Thyroid gland (tissue), 4 donors: ENCODE measurements at regions not wholly inside any gene's neighbourhood (a gene's known extent, or its start where the extent isn't known, plus 50 kb on each side); places are given as distances from the start of the nearest gene placed in this dataset.

Experiments
- POLR2A ChIP-seq, 2 donors: fragments of 450-650 bp; IDR thresholded peaks; one replicate each; pipeline ENCODE4 v1.6.1; 2017; ENCODE audit warnings: antibody characterized with exemption in 2 of 2, mild to moderate bottlenecking in 2 of 2, moderate library complexity in 1 of 2
- TF ChIP-seq, protein P1 (sequence below), 6 experiments: fragments of 200-600 bp in 3 of 6; fragments of 450-650 bp in 3 of 6; sonication (generic) in 3 of 6; IDR thresholded peaks; one replicate each; pipeline ENCODE4 v1.5.1; 2016 to 2019; ENCODE audit warnings: antibody characterized with exemption in 6 of 6, mild to moderate bottlenecking in 2 of 6, inconsistent platforms in 1 of 6, moderate library complexity in 1 of 6

DNA sequence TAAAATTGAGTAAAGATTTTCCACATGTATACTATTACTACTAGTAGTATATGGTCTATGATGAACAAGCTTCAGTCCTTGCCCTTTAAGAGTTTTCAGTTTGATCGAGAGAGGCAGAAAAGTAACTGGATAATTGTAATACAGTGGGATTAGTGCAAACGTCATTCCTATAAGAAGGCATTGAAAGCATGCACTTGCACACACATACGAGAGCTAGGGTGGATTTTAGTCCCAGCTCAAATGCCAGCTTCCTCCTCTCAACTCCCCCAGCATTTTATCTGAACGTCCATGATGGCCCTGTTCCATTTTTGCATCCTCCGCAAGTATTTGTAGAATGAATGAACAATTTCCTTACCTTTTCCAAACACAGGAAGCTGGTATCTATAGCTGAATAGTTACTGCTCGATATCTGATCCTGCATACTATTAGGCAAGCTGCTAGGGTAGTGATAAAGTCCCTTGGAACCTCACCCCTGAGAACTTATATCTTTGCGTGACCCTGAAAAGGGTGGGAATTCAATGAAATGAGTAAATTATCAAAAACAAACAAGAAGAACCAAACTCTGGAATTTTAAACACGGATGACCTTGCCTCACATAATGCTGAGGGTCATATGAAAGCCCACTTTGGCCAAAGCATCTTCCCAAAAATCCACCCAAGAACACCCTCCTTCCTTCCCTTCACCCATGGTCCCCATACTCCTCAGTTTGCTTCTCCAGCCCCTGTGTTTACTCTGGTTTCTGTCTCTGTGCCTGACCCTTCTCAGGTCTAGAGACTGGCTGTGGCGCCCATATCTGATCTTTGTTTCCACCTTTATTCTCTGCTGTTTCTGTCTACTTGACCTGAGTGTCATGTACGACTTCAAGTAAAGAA is 60.5 kb downstream of the TMEM100 start:
- TF ChIP-seq, protein P1, sequence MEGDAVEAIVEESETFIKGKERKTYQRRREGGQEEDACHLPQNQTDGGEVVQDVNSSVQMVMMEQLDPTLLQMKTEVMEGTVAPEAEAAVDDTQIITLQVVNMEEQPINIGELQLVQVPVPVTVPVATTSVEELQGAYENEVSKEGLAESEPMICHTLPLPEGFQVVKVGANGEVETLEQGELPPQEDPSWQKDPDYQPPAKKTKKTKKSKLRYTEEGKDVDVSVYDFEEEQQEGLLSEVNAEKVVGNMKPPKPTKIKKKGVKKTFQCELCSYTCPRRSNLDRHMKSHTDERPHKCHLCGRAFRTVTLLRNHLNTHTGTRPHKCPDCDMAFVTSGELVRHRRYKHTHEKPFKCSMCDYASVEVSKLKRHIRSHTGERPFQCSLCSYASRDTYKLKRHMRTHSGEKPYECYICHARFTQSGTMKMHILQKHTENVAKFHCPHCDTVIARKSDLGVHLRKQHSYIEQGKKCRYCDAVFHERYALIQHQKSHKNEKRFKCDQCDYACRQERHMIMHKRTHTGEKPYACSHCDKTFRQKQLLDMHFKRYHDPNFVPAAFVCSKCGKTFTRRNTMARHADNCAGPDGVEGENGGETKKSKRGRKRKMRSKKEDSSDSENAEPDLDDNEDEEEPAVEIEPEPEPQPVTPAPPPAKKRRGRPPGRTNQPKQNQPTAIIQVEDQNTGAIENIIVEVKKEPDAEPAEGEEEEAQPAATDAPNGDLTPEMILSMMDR (IDR thresholded peaks at IDR 0.05) = no peak
- no peak for TF ChIP-seq POLR2A (IDR thresholded peaks at IDR 0.05)
